ENCODE measurements at regions not wholly inside any gene's neighbourhood (a gene's known extent, or its start where the extent isn't known, plus 50 kb on each side); places are given as distances from the start of the nearest gene placed in this dataset.

- Mint-ChIP-seq H3K27me3 (no peaks in the 10 kb centered on the region), H3K36me3 (no peaks in the 10 kb centered on the region), H3K4me1 (peaks cover 0 to 2% (median 0%) of the 10 kb centered on the region in 7 donors), H3K9me3 (peaks cover 0 to 5% (median 0%) of the 10 kb centered on the region in 11 donors), H3K27ac (no peak overlapping the region), H3K4me3 (no peak overlapping the region)
- POLR2A ChIA-PET: no interaction called here
- Histone ChIP-seq H3K27me3 (ENCODE audit: control insufficient read depth in 2 of 2, insufficient read depth in 2 of 2, low read length in 2 of 2) (no peaks in the 10 kb centered on the region), H3K4me1 (ENCODE audit: control insufficient read depth in 2 of 2, insufficient read depth in 2 of 2, low read length in 2 of 2) (no peaks in the 10 kb centered on the region), H3K4me3 (ENCODE audit: low read length) (no peak overlapping the region), H3K9me3 (ENCODE audit: control insufficient read depth in 2 of 3, low read length in 3 of 3) (no peaks in the 10 kb centered on the region), H3K27ac (ENCODE audit: low read depth, low read length) (no peak overlapping the region), H3K36me3 (ENCODE audit: control insufficient read depth in 2 of 3, insufficient read depth in 3 of 3, low read length in 3 of 3) (no peaks in the 10 kb centered on the region)
- DNase-seq: no peak
- intact Hi-C loops (cut with micrococcal nuclease): no loop called here
- ATAC-seq: no peak
- CTCF ChIA-PET: no interaction called here
Measured at GRCh38 chr2:187167491-187167890, 280.6 kb downstream of the CALCRL start.

- no peak overlapping the region for H3K4me3 Mint-ChIP-seq
- POLR2A ChIA-PET: no interaction called here
- no peaks in the 10 kb centered on the region for H3K9me3 ChIP-seq (ENCODE audit: control insufficient read depth in 2 of 3, low read length in 3 of 3)
- no peak overlapping the region for H3K27ac Mint-ChIP-seq
- ATAC-seq: no peak
- no peak for DNase-seq
- no peaks in the 10 kb centered on the region for H3K27me3 ChIP-seq (ENCODE audit: control insufficient read depth in 2 of 2, insufficient read depth in 2 of 2, low read length in 2 of 2)
- H3K4me3 ChIP-seq (ENCODE audit: low read length): no peak overlapping the region
- no peaks in the 10 kb centered on the region for H3K4me1 ChIP-seq (ENCODE audit: control insufficient read depth in 2 of 2, insufficient read depth in 2 of 2, low read length in 2 of 2)
- no peak overlapping the region for H3K27ac ChIP-seq (ENCODE audit: low read depth, low read length)
- no peaks in the 10 kb centered on the region for H3K27me3 Mint-ChIP-seq
- no peaks in the 10 kb centered on the region for H3K36me3 Mint-ChIP-seq
- peaks cover 0 to 5% (median 0%) of the 10 kb centered on the region in 11 donors for H3K9me3 Mint-ChIP-seq
- peaks cover 0 to 2% (median 0%) of the 10 kb centered on the region in 7 donors for H3K4me1 Mint-ChIP-seq
- intact Hi-C loops (cut with micrococcal nuclease): no loop called here
- H3K36me3 ChIP-seq (ENCODE audit: control insufficient read depth in 2 of 3, insufficient read depth in 3 of 3, low read length in 3 of 3): no peaks in the 10 kb centered on the region
- CTCF ChIA-PET: interaction anchor here (0.6 kb wide), 1 partner anchor 302 kb away, joined by 3 read pairs; no protein-coding TSS in a partner anchor
Measured at GRCh38 chr2:187165936-187166610, 282.0 kb downstream of the CALCRL start.

GRCh38 chr2:187158452-187158851 lies 289.6 kb downstream of the CALCRL start:
- no peaks in the 10 kb centered on the region for H3K36me3 Mint-ChIP-seq
- no peak overlapping the region for H3K27ac Mint-ChIP-seq
- intact Hi-C loops (cut with micrococcal nuclease): no loop called here
- no peak for DNase-seq
- H3K4me3 ChIP-seq (ENCODE audit: low read length): no peak overlapping the region
- H3K4me1 ChIP-seq (ENCODE audit: control insufficient read depth in 2 of 2, insufficient read depth in 2 of 2, low read length in 2 of 2): no peaks in the 10 kb centered on the region
- ChIA-PET CTCF (no interaction called here), POLR2A (no interaction called here)
- H3K4me1 Mint-ChIP-seq: no peaks in the 10 kb centered on the region
- H3K27me3 ChIP-seq (ENCODE audit: control insufficient read depth in 2 of 2, insufficient read depth in 2 of 2, low read length in 2 of 2): no peaks in the 10 kb centered on the region
- H3K27me3 Mint-ChIP-seq: no peaks in the 10 kb centered on the region
- peaks cover 0 to 8% (median 0%) of the 10 kb centered on the region in 3 experiments for H3K9me3 ChIP-seq (ENCODE audit: control insufficient read depth in 2 of 3, low read length in 3 of 3)
- H3K27ac ChIP-seq (ENCODE audit: low read depth, low read length): no peak overlapping the region
- H3K36me3 ChIP-seq (ENCODE audit: control insufficient read depth in 2 of 3, insufficient read depth in 3 of 3, low read length in 3 of 3): no peaks in the 10 kb centered on the region
- peaks cover 0 to 28% (median 10%) of the 10 kb centered on the region in 11 donors for H3K9me3 Mint-ChIP-seq
- no peak overlapping the region for H3K4me3 Mint-ChIP-seq
- no peak for ATAC-seq

- DNase-seq: no peak
- H3K36me3 Mint-ChIP-seq: no peaks in the 10 kb centered on the region
- no peak for ATAC-seq
- H3K27ac Mint-ChIP-seq: no peak overlapping the region
- CTCF ChIA-PET: no interaction called here
- Histone ChIP-seq H3K27ac (ENCODE audit: low read depth, low read length) (no peak overlapping the region), H3K9me3 (ENCODE audit: control insufficient read depth in 2 of 3, low read length in 3 of 3) (peaks cover 0 to 8% (median 0%) of the 10 kb centered on the region in 3 experiments), H3K36me3 (ENCODE audit: control insufficient read depth in 2 of 3, insufficient read depth in 3 of 3, low read length in 3 of 3) (no peaks in the 10 kb centered on the region), H3K4me3 (ENCODE audit: low read length) (no peak overlapping the region), H3K4me1 (ENCODE audit: control insufficient read depth in 2 of 2, insufficient read depth in 2 of 2, low read length in 2 of 2) (no peaks in the 10 kb centered on the region), H3K27me3 (ENCODE audit: control insufficient read depth in 2 of 2, insufficient read depth in 2 of 2, low read length in 2 of 2) (no peaks in the 10 kb centered on the region)
- no peaks in the 10 kb centered on the region for H3K4me1 Mint-ChIP-seq
- H3K4me3 Mint-ChIP-seq: no peak overlapping the region
- peaks cover 0 to 28% (median 10%) of the 10 kb centered on the region in 11 donors for H3K9me3 Mint-ChIP-seq
- intact Hi-C loops (cut with micrococcal nuclease): no loop called here
- no peaks in the 10 kb centered on the region for H3K27me3 Mint-ChIP-seq
- POLR2A ChIA-PET: no interaction called here
Measured at GRCh38 chr2:187157046-187157445, 291.0 kb downstream of the CALCRL start.

- H3K27ac Mint-ChIP-seq: no peak overlapping the region
- H3K27ac ChIP-seq (ENCODE audit: low read depth, low read length): no peak overlapping the region
- intact Hi-C loops (cut with micrococcal nuclease): no loop called here
- peaks cover 0 to 8% (median 0%) of the 10 kb centered on the region in 3 experiments for H3K9me3 ChIP-seq (ENCODE audit: control insufficient read depth in 2 of 3, low read length in 3 of 3)
- H3K36me3 Mint-ChIP-seq: no peaks in the 10 kb centered on the region
- H3K4me1 Mint-ChIP-seq: no peaks in the 10 kb centered on the region
- H3K9me3 Mint-ChIP-seq: peaks cover 0 to 28% (median 10%) of the 10 kb centered on the region in 11 donors
- CTCF ChIA-PET: no interaction called here
- no peak overlapping the region for H3K4me3 Mint-ChIP-seq
- H3K36me3 ChIP-seq (ENCODE audit: control insufficient read depth in 2 of 3, insufficient read depth in 3 of 3, low read length in 3 of 3): no peaks in the 10 kb centered on the region
- H3K4me3 ChIP-seq (ENCODE audit: low read length): no peak overlapping the region
- no peak for ATAC-seq
- H3K27me3 Mint-ChIP-seq: no peaks in the 10 kb centered on the region
- POLR2A ChIA-PET: no interaction called here
- no peaks in the 10 kb centered on the region for H3K27me3 ChIP-seq (ENCODE audit: control insufficient read depth in 2 of 2, insufficient read depth in 2 of 2, low read length in 2 of 2)
- no peak for DNase-seq
- H3K4me1 ChIP-seq (ENCODE audit: control insufficient read depth in 2 of 2, insufficient read depth in 2 of 2, low read length in 2 of 2): no peaks in the 10 kb centered on the region
Measured at GRCh38 chr2:187155476-187155875, 292.6 kb downstream of the CALCRL start.

- Histone ChIP-seq H3K27ac (ENCODE audit: low read depth, low read length) (no peak overlapping the region), H3K9me3 (ENCODE audit: control insufficient read depth in 2 of 3, low read length in 3 of 3) (peaks cover 0 to 4% (median 0%) of the 10 kb centered on the region in 3 experiments), H3K27me3 (ENCODE audit: control insufficient read depth in 2 of 2, insufficient read depth in 2 of 2, low read length in 2 of 2) (no peaks in the 10 kb centered on the region), H3K36me3 (ENCODE audit: control insufficient read depth in 2 of 3, insufficient read depth in 3 of 3, low read length in 3 of 3) (no peaks in the 10 kb centered on the region), H3K4me3 (ENCODE audit: low read length) (no peak overlapping the region), H3K4me1 (ENCODE audit: control insufficient read depth in 2 of 2, insufficient read depth in 2 of 2, low read length in 2 of 2) (no peaks in the 10 kb centered on the region)
- ATAC-seq: no peak
- Mint-ChIP-seq H3K27ac (no peak overlapping the region), H3K4me1 (no peaks in the 10 kb centered on the region), H3K36me3 (no peaks in the 10 kb centered on the region), H3K9me3 (peaks cover 0 to 14% (median 4%) of the 10 kb centered on the region in 11 donors), H3K4me3 (no peak overlapping the region), H3K27me3 (no peaks in the 10 kb centered on the region)
- ChIA-PET POLR2A (no interaction called here), CTCF (no interaction called here)
- intact Hi-C loops (cut with micrococcal nuclease): no loop called here
- DNase-seq: no peak
Measured at GRCh38 chr2:187150670-187151069, 297.4 kb downstream of the CALCRL start.

- Histone ChIP-seq H3K36me3 (ENCODE audit: control insufficient read depth in 2 of 3, insufficient read depth in 3 of 3, low read length in 3 of 3) (no peaks in the 10 kb centered on the region), H3K27ac (ENCODE audit: low read depth, low read length) (no peak overlapping the region), H3K9me3 (ENCODE audit: control insufficient read depth in 2 of 3, low read length in 3 of 3) (no peaks in the 10 kb centered on the region), H3K4me3 (ENCODE audit: low read length) (no peak overlapping the region), H3K27me3 (ENCODE audit: control insufficient read depth in 2 of 2, insufficient read depth in 2 of 2, low read length in 2 of 2) (no peaks in the 10 kb centered on the region), H3K4me1 (ENCODE audit: control insufficient read depth in 2 of 2, insufficient read depth in 2 of 2, low read length in 2 of 2) (no peaks in the 10 kb centered on the region)
- DNase-seq: no peak
- Mint-ChIP-seq H3K9me3 (peaks cover 0 to 16% (median 0%) of the 10 kb centered on the region in 11 donors), H3K4me3 (no peak overlapping the region), H3K4me1 (no peaks in the 10 kb centered on the region), H3K27me3 (no peaks in the 10 kb centered on the region), H3K27ac (no peak overlapping the region), H3K36me3 (no peaks in the 10 kb centered on the region)
- CTCF ChIA-PET: no interaction called here
- intact Hi-C loops (cut with micrococcal nuclease): no loop called here
- no peak for ATAC-seq
- POLR2A ChIA-PET: no interaction called here
Measured at GRCh38 chr2:187148059-187148714, 299.2 kb upstream of the ZSWIM2 start.
